ENCODE measurements at regions not wholly inside any gene's neighbourhood (a gene's known extent, or its start where the extent isn't known, plus 50 kb on each side); places are given as distances from the start of the nearest gene placed in this dataset.

- DNase-seq (ENCODE audit: low read depth) = no peak
Measured at GRCh38 chr9:126017758-126018157, 270.6 kb downstream of the PBX3 start.

GRCh38 chr9:126020836-126021235 lies 273.7 kb downstream of the PBX3 start:
- DNase-seq (ENCODE audit: low read depth) = no peak

- DNase-seq (ENCODE audit: low read depth) = no peak
Measured at GRCh38 chr9:126023962-126024361, 276.8 kb downstream of the PBX3 start.

- DNase-seq (ENCODE audit: low read depth) = no peak
Measured at GRCh38 chr9:126024581-126025230, 277.5 kb downstream of the PBX3 start.

- DNase-seq (ENCODE audit: low read depth) = no peak
Measured at GRCh38 chr9:126025991-126026390, 278.8 kb downstream of the PBX3 start.

GRCh38 chr9:126027566-126027965 lies 280.4 kb downstream of the PBX3 start:
- DNase-seq (ENCODE audit: low read depth) = no peak

GRCh38 chr9:126028746-126029145 lies 281.6 kb downstream of the PBX3 start:
- DNase-seq (ENCODE audit: low read depth) = no peak

GRCh38 chr9:126030716-126031115 lies 283.5 kb downstream of the PBX3 start:
- DNase-seq (ENCODE audit: low read depth) = no peak

- DNase-seq (ENCODE audit: low read depth) = no peak
Measured at GRCh38 chr9:126031116-126031515, 283.9 kb downstream of the PBX3 start.

- no peak for DNase-seq (ENCODE audit: low read depth)
Measured at GRCh38 chr9:126032135-126032534, 285.0 kb downstream of the PBX3 start.

GRCh38 chr9:126033318-126033717 lies 286.1 kb downstream of the PBX3 start:
- DNase-seq (ENCODE audit: low read depth) = no peak

GRCh38 chr9:126033956-126034355 lies 286.8 kb downstream of the PBX3 start:
- no peak for DNase-seq (ENCODE audit: low read depth)

GRCh38 chr9:126036881-126037291 lies 289.7 kb downstream of the PBX3 start:
- no peak for DNase-seq (ENCODE audit: low read depth)

GRCh38 chr9:126038790-126039189 lies 287.8 kb upstream of the MVB12B start:
- DNase-seq (ENCODE audit: low read depth) = no peak

GRCh38 chr9:126043681-126044080 lies 282.9 kb upstream of the MVB12B start:
- no peak for DNase-seq (ENCODE audit: low read depth)

GRCh38 chr9:126049088-126049487 lies 277.5 kb upstream of the MVB12B start:
- no peak for DNase-seq (ENCODE audit: low read depth)

GRCh38 chr9:126049896-126050604 lies 276.6 kb upstream of the MVB12B start:
- no peak for DNase-seq (ENCODE audit: low read depth)

- no peak for DNase-seq (ENCODE audit: low read depth)
Measured at GRCh38 chr9:126050605-126050990, 276.0 kb upstream of the MVB12B start.

- DNase-seq (ENCODE audit: low read depth) = no peak
Measured at GRCh38 chr9:126051446-126052130, 275.0 kb upstream of the MVB12B start.

GRCh38 chr9:126052791-126053190 lies 273.8 kb upstream of the MVB12B start:
- no peak for DNase-seq (ENCODE audit: low read depth)

GRCh38 chr9:126053913-126054312 lies 272.7 kb upstream of the MVB12B start:
- no peak for DNase-seq (ENCODE audit: low read depth)

- DNase-seq (ENCODE audit: low read depth) = no peak
Measured at GRCh38 chr9:126055381-126055985, 271.1 kb upstream of the MVB12B start.
